Neural progenitor cell (in vitro differentiated cells): ENCODE measurements at regions not wholly inside any gene's neighbourhood (a gene's known extent, or its start where the extent isn't known, plus 50 kb on each side); places are given as distances from the start of the nearest gene placed in this dataset.
"Not testable (repeated sequence)": the region's sequence is repeated elsewhere in the genome, so short reads cannot be mapped to it uniquely, and the experiment has no call there.

Experiments used
- DNase-seq: peaks from one replicate; pipeline ENCODE4 v3.0.0-alpha.2; 2016; ENCODE audit warnings: low spot score
- H2AFZ ChIP-seq: fragments of 200-600 bp; sonication (generic); replicated peaks from 2 replicates; pipeline ENCODE4 v1.6.1; 2016; ENCODE audit warnings: antibody characterized with exemption
- H3F3A ChIP-seq: fragments of 200-600 bp; sonication (generic); 2 replicates; pipeline ENCODE4 v1.6.1; 2016; ENCODE audit warnings: antibody characterized with exemption, low read depth
- H3K27ac ChIP-seq: fragments of 200-600 bp; sonication (generic); 2 replicates; pipeline ENCODE4 v1.5.1; 2016; ENCODE audit warnings: mild to moderate bottlenecking
- H3K27me3 ChIP-seq: fragments of 200-600 bp; sonication (generic); 2 replicates; pipeline ENCODE4 v1.6.1; 2016; ENCODE audit warnings: mild to moderate bottlenecking, moderate library complexity
- H3K36me3 ChIP-seq: fragments of 200-600 bp; sonication (generic); 2 replicates; pipeline ENCODE4 v1.5.1; 2016
- H3K4me1 ChIP-seq: fragments of 200-600 bp; sonication (generic); 2 replicates; pipeline ENCODE4 v1.6.1; 2016; ENCODE audit warnings: mixed run types
- H3K4me2 ChIP-seq: fragments of 200-600 bp; sonication (generic); 2 replicates; pipeline ENCODE4 v1.6.1; 2016
- H3K4me3 ChIP-seq: fragments of 200-600 bp; sonication (generic); 2 replicates; pipeline ENCODE4 v1.5.1; 2016
- H3K79me2 ChIP-seq: fragments of 200-600 bp; sonication (generic); 2 replicates; pipeline ENCODE4 v1.6.1; 2016; ENCODE audit warnings: low read depth
- H3K9ac ChIP-seq: fragments of 200-600 bp; sonication (generic); 2 replicates; pipeline ENCODE4 v1.6.1; 2016
- H3K9me3 ChIP-seq: fragments of 200-600 bp; sonication (generic); 2 replicates; pipeline ENCODE4 v1.5.1; 2016; ENCODE audit warnings: low read depth
- H4K20me1 ChIP-seq: fragments of 200-600 bp; sonication (generic); 2 replicates; pipeline ENCODE4 v1.6.1; 2016; ENCODE audit warnings: low read depth
- H3K27ac Mint-ChIP-seq: 3 replicates; pipeline ENCODE4 v1.8.0; 2021; ENCODE audit warnings: mixed read lengths
- H3K27me3 Mint-ChIP-seq: 2 replicates; pipeline ENCODE4 v1.8.0; 2022; ENCODE audit warnings: low read depth, mild to moderate bottlenecking, inconsistent platforms, moderate library complexity, mixed read lengths; ENCODE audit not compliant: insufficient read depth
- H3K36me3 Mint-ChIP-seq: 3 replicates; pipeline ENCODE4 v1.8.0; 2021; ENCODE audit warnings: mixed read lengths
- H3K4me1 Mint-ChIP-seq: 3 replicates; pipeline ENCODE4 v1.8.0; 2021; ENCODE audit warnings: mixed read lengths
- H3K4me3 Mint-ChIP-seq: 3 replicates; pipeline ENCODE4 v1.8.0; 2021; ENCODE audit warnings: mild to moderate bottlenecking, moderate library complexity, mixed read lengths
- H3K9me3 Mint-ChIP-seq: 3 replicates; pipeline ENCODE4 v1.8.0; 2020; ENCODE audit warnings: mixed read lengths
- CTCF ChIP-seq: fragments of 200-600 bp; sonication (generic); IDR thresholded peaks from 2 replicates; pipeline ENCODE4 v1.5.1; 2017; ENCODE audit warnings: antibody characterized with exemption, mild to moderate bottlenecking
- EZH2 ChIP-seq: fragments of 200-600 bp; sonication (generic); IDR thresholded peaks from 2 replicates; pipeline ENCODE4 v1.6.1; 2017; ENCODE audit warnings: antibody characterized with exemption, mild to moderate bottlenecking, moderate library complexity
- EZH2phosphoT487 ChIP-seq: fragments of 200-600 bp; sonication (generic); IDR thresholded peaks from 2 replicates; pipeline ENCODE4 v1.6.1; 2017; ENCODE audit warnings: antibody characterized with exemption

- no peak overlapping the region for H2AFZ ChIP-seq
- TF ChIP-seq CTCF (no peak), EZH2 (no peak), EZH2phosphoT487 (no peak)
- H3F3A ChIP-seq = no peaks in the 10 kb centered on the region
- DNase-seq = no peak
- no peak overlapping the region for H3K27ac ChIP-seq
- Mint-ChIP-seq H3K36me3 (no peaks in the 10 kb centered on the region), H3K27me3 (peaks cover 14% of the 10 kb centered on the region), H3K27ac (no peak overlapping the region), H3K4me1 (peaks cover 23% of the 10 kb centered on the region), H3K4me3 (no peak overlapping the region), H3K9me3 (peaks cover 5% of the 10 kb centered on the region)
- no peak overlapping the region for H3K9ac ChIP-seq
- H3K79me2 ChIP-seq = no peaks in the 10 kb centered on the region
- no peaks in the 10 kb centered on the region for H3K27me3 ChIP-seq
- no peak overlapping the region for H3K4me3 ChIP-seq
- no peaks in the 10 kb centered on the region for H3K36me3 ChIP-seq
- H3K4me2 ChIP-seq = no peak overlapping the region
- peaks cover 5% of the 10 kb centered on the region for H3K4me1 ChIP-seq
- no peaks in the 10 kb centered on the region for H3K9me3 ChIP-seq
- no peaks in the 10 kb centered on the region for H4K20me1 ChIP-seq
Measured at GRCh38 chr3:177495566-177495965, 298.3 kb upstream of the TBL1XR1 start.

GRCh38 chr3:177498037-177498857 lies 301.0 kb upstream of the TBL1XR1 start:
- Histone ChIP-seq H4K20me1 (no peaks in the 10 kb centered on the region), H3K4me2 (no peak overlapping the region), H3K27ac (no peak overlapping the region), H3K79me2 (no peaks in the 10 kb centered on the region), H3K9me3 (no peaks in the 10 kb centered on the region), H3K9ac (no peak overlapping the region), H3F3A (no peaks in the 10 kb centered on the region), H3K4me3 (no peak overlapping the region), H2AFZ (peak overlapping the region; percentile 79), H3K27me3 (no peaks in the 10 kb centered on the region), H3K36me3 (no peaks in the 10 kb centered on the region), H3K4me1 (no peaks in the 10 kb centered on the region)
- no peak overlapping the region for H3K27ac Mint-ChIP-seq
- TF ChIP-seq EZH2 (no peak), EZH2phosphoT487 (no peak), CTCF (no peak)
- no peak for DNase-seq
- no peaks in the 10 kb centered on the region for H3K36me3 Mint-ChIP-seq
- H3K4me1 Mint-ChIP-seq = peaks cover 5% of the 10 kb centered on the region
- peaks cover 9% of the 10 kb centered on the region for H3K27me3 Mint-ChIP-seq
- H3K9me3 Mint-ChIP-seq = peaks cover 5% of the 10 kb centered on the region
- no peak overlapping the region for H3K4me3 Mint-ChIP-seq

GRCh38 chr3:177499039-177499438 lies 301.8 kb upstream of the TBL1XR1 start:
- not testable (repeated sequence) for H3K4me3 Mint-ChIP-seq, H3K27me3 Mint-ChIP-seq, H3K27ac ChIP-seq, H3K27ac Mint-ChIP-seq, H3K9me3 Mint-ChIP-seq, H3K27me3 ChIP-seq, H3K4me1 ChIP-seq, H3K36me3 Mint-ChIP-seq, H3K36me3 ChIP-seq, H3K4me3 ChIP-seq, H3K9me3 ChIP-seq, DNase-seq, H3K4me2 ChIP-seq, H3K4me1 Mint-ChIP-seq, H3K79me2 ChIP-seq, H3F3A ChIP-seq, H2AFZ ChIP-seq, H3K9ac ChIP-seq, H4K20me1 ChIP-seq

- Histone ChIP-seq H3K4me1 (no peaks in the 10 kb centered on the region), H3K9ac (no peak overlapping the region), H3K27ac (no peak overlapping the region), H3F3A (no peaks in the 10 kb centered on the region), H3K79me2 (no peaks in the 10 kb centered on the region), H3K4me2 (no peak overlapping the region), H4K20me1 (no peaks in the 10 kb centered on the region), H3K9me3 (no peaks in the 10 kb centered on the region), H3K36me3 (no peaks in the 10 kb centered on the region), H2AFZ (no peak overlapping the region), H3K27me3 (no peaks in the 10 kb centered on the region), H3K4me3 (no peak overlapping the region)
- H3K27me3 Mint-ChIP-seq = peaks cover 4% of the 10 kb centered on the region
- no peak for DNase-seq
- H3K4me1 Mint-ChIP-seq = peaks cover 5% of the 10 kb centered on the region
- no peak overlapping the region for H3K4me3 Mint-ChIP-seq
- H3K9me3 Mint-ChIP-seq = no peaks in the 10 kb centered on the region
- H3K27ac Mint-ChIP-seq = no peak overlapping the region
- TF ChIP-seq EZH2 (no peak), EZH2phosphoT487 (no peak)
- no peaks in the 10 kb centered on the region for H3K36me3 Mint-ChIP-seq
Measured at GRCh38 chr3:177499779-177500423, 302.6 kb upstream of the TBL1XR1 start.
